ENCODE measurements at regions not wholly inside any gene's neighbourhood (a gene's known extent, or its start where the extent isn't known, plus 50 kb on each side); places are given as distances from the start of the nearest gene placed in this dataset.

DNA sequence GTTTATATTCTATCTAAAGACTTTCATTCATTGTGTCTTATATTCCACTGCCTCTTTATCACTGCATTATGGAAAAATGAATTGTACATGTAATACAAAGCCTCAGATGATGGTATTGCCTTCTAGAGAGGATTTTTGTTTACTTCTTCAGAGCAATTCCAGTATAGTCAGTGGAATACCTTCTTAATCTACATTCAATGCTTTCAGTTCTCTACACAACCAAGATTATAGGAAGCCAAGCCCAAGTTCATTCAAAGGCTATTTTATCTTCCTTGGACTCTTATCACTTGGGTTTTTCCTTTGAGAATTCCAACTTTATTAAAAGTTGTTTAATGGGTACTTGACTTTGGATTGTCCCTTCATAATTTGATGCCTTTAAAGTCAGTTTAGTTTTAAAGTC lies 1971.0 kb upstream of the FLRT2 start:
- Mint-ChIP-seq H3K4me3 (no peak overlapping the region), H3K36me3 (0 out of 2 replicates have a peak, but pooled peaks cover 6% of the 10 kb centered on the region), H3K4me1 (no peaks in the 10 kb centered on the region), H3K27me3 (ENCODE audit: low read depth) (no peaks in the 10 kb centered on the region; the same call in 1 of the 2 replicates), H3K27ac (no peak overlapping the region), H3K9me3 (peaks cover 15% of the 10 kb centered on the region)
- ATAC-seq (no peak), DNase-seq (ENCODE audit: low spot score) (no peak)
- ChIA-PET POLR2A (no interaction called here), CTCF (no interaction called here)
- TF ChIP-seq RORB (CRISPR knock-in tag; IDR thresholded peaks at IDR 0.05): no peak
- TF ChIP-seq, protein P1, sequence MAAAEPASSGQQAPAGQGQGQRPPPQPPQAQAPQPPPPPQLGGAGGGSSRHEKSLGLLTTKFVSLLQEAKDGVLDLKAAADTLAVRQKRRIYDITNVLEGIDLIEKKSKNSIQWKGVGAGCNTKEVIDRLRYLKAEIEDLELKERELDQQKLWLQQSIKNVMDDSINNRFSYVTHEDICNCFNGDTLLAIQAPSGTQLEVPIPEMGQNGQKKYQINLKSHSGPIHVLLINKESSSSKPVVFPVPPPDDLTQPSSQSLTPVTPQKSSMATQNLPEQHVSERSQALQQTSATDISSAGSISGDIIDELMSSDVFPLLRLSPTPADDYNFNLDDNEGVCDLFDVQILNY (CRISPR knock-in tag; IDR thresholded peaks at IDR 0.05): no peak
- TF ChIP-seq SMAD4 (CRISPR knock-in tag; IDR thresholded peaks at IDR 0.05): no peak
- no peak for TF ChIP-seq TEAD1 (CRISPR knock-in tag; IDR thresholded peaks at IDR 0.05)
- TF ChIP-seq ETV6 (CRISPR knock-in tag; IDR thresholded peaks at IDR 0.05): no peak
- TF ChIP-seq NFE2L1 (CRISPR knock-in tag; IDR thresholded peaks at IDR 0.05): no peak
- TF ChIP-seq, protein P2, sequence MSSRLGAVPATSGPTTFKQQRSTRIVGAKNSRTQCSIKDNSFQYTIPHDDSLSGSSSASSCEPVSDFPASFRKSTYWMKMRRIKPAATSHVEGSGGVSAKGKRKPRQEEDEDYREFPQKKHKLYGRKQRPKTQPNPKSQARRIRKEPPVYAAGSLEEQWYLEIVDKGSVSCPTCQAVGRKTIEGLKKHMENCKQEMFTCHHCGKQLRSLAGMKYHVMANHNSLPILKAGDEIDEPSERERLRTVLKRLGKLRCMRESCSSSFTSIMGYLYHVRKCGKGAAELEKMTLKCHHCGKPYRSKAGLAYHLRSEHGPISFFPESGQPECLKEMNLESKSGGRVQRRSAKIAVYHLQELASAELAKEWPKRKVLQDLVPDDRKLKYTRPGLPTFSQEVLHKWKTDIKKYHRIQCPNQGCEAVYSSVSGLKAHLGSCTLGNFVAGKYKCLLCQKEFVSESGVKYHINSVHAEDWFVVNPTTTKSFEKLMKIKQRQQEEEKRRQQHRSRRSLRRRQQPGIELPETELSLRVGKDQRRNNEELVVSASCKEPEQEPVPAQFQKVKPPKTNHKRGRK (CRISPR knock-in tag; IDR thresholded peaks at IDR 0.05; ENCODE audit: borderline replicate concordance): no peak
- TF ChIP-seq, protein P3, sequence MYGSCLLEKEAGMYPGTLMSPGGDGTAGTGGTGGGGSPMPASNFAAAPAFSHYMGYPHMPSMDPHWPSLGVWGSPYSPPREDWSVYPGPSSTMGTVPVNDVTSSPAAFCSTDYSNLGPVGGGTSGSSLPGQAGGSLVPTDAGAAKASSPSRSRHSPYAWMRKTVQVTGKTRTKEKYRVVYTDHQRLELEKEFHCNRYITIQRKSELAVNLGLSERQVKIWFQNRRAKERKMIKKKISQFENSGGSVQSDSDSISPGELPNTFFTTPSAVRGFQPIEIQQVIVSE (CRISPR knock-in tag; IDR thresholded peaks at IDR 0.05; ENCODE audit: borderline replicate concordance): no peak
- TF ChIP-seq, protein P4, sequence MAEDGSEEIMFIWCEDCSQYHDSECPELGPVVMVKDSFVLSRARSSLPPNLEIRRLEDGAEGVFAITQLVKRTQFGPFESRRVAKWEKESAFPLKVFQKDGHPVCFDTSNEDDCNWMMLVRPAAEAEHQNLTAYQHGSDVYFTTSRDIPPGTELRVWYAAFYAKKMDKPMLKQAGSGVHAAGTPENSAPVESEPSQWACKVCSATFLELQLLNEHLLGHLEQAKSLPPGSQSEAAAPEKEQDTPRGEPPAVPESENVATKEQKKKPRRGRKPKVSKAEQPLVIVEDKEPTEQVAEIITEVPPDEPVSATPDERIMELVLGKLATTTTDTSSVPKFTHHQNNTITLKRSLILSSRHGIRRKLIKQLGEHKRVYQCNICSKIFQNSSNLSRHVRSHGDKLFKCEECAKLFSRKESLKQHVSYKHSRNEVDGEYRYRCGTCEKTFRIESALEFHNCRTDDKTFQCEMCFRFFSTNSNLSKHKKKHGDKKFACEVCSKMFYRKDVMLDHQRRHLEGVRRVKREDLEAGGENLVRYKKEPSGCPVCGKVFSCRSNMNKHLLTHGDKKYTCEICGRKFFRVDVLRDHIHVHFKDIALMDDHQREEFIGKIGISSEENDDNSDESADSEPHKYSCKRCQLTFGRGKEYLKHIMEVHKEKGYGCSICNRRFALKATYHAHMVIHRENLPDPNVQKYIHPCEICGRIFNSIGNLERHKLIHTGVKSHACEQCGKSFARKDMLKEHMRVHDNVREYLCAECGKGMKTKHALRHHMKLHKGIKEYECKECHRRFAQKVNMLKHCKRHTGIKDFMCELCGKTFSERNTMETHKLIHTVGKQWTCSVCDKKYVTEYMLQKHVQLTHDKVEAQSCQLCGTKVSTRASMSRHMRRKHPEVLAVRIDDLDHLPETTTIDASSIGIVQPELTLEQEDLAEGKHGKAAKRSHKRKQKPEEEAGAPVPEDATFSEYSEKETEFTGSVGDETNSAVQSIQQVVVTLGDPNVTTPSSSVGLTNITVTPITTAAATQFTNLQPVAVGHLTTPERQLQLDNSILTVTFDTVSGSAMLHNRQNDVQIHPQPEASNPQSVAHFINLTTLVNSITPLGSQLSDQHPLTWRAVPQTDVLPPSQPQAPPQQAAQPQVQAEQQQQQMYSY (CRISPR knock-in tag; IDR thresholded peaks at IDR 0.05): no peak
- TF ChIP-seq GTF2I (CRISPR knock-in tag; conservative IDR thresholded peaks at IDR 0.05): no peak
- no peak for TF ChIP-seq ZNF138 (CRISPR knock-in tag; conservative IDR thresholded peaks at IDR 0.05)
- TF ChIP-seq, protein P5, sequence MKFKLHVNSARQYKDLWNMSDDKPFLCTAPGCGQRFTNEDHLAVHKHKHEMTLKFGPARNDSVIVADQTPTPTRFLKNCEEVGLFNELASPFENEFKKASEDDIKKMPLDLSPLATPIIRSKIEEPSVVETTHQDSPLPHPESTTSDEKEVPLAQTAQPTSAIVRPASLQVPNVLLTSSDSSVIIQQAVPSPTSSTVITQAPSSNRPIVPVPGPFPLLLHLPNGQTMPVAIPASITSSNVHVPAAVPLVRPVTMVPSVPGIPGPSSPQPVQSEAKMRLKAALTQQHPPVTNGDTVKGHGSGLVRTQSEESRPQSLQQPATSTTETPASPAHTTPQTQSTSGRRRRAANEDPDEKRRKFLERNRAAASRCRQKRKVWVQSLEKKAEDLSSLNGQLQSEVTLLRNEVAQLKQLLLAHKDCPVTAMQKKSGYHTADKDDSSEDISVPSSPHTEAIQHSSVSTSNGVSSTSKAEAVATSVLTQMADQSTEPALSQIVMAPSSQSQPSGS (CRISPR knock-in tag; IDR thresholded peaks at IDR 0.05; ENCODE audit: borderline replicate concordance, low read depth): no peak

DNA sequence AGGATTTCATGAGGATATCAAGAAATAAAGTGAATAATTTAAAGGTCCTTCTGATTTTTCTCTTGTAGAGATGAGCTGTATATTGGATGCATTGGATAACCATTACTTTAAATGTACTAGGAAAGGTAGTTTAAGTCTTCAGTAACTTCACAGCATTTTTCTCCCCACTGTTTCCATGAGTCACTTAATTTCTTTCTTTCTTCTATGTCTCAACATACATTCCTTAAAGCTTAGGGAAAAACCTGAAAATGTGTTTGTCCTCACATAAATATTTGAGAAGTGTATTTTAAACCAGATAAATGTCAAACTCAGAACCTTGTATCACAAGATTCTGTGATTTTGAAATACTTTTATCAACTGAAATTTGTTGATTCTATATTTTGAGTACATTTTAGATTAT lies 1970.2 kb upstream of the FLRT2 start:
- ChIA-PET POLR2A (no interaction called here), CTCF (no interaction called here)
- no peak for ATAC-seq
- TF ChIP-seq, protein P6, sequence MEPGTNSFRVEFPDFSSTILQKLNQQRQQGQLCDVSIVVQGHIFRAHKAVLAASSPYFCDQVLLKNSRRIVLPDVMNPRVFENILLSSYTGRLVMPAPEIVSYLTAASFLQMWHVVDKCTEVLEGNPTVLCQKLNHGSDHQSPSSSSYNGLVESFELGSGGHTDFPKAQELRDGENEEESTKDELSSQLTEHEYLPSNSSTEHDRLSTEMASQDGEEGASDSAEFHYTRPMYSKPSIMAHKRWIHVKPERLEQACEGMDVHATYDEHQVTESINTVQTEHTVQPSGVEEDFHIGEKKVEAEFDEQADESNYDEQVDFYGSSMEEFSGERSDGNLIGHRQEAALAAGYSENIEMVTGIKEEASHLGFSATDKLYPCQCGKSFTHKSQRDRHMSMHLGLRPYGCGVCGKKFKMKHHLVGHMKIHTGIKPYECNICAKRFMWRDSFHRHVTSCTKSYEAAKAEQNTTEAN (CRISPR knock-in tag; IDR thresholded peaks at IDR 0.05): no peak
- no peak for TF ChIP-seq NR1H2 (CRISPR knock-in tag; IDR thresholded peaks at IDR 0.05)
- TF ChIP-seq GRHL2 (CRISPR knock-in tag; IDR thresholded peaks at IDR 0.05; ENCODE audit: insufficient replicate concordance, severe bottlenecking): no peak
- TF ChIP-seq, protein P4 (CRISPR knock-in tag; IDR thresholded peaks at IDR 0.05): no peak
- no peak for TF ChIP-seq SOX15 (CRISPR knock-in tag; IDR thresholded peaks at IDR 0.05)
- H3K4me1 Mint-ChIP-seq: no peaks in the 10 kb centered on the region
- H3K27me3 Mint-ChIP-seq (ENCODE audit: low read depth): no peaks in the 10 kb centered on the region; the same call in 1 of the 2 replicates
- H3K36me3 Mint-ChIP-seq: 0 out of 2 replicates have a peak, but pooled peaks cover 6% of the 10 kb centered on the region
- peaks cover 19% of the 10 kb centered on the region for H3K9me3 Mint-ChIP-seq
- H3K4me3 Mint-ChIP-seq: no peak overlapping the region
- no peak for DNase-seq (ENCODE audit: low spot score)
- H3K27ac Mint-ChIP-seq: no peak overlapping the region

Measured in WTC11 (cell line).